KBM-7 (cell line): ENCODE measurements at regions not wholly inside any gene's neighbourhood (a gene's known extent, or its start where the extent isn't known, plus 50 kb on each side); places are given as distances from the start of the nearest gene placed in this dataset.

Experiments
- DNase-seq: peaks from one replicate; pipeline ENCODE4 v3.0.0-alpha.2; 2015
- in situ Hi-C: fragments of 300-500 bp; cut with MboI; formaldehyde crosslinking; loops from 2 replicates; pipeline ENCODE4 v1.14.3; 2020; ENCODE audit warnings: low sequenced_read_pairs, low pct_unique_long_range_greater_than_20kb, mixed read lengths

DNA sequence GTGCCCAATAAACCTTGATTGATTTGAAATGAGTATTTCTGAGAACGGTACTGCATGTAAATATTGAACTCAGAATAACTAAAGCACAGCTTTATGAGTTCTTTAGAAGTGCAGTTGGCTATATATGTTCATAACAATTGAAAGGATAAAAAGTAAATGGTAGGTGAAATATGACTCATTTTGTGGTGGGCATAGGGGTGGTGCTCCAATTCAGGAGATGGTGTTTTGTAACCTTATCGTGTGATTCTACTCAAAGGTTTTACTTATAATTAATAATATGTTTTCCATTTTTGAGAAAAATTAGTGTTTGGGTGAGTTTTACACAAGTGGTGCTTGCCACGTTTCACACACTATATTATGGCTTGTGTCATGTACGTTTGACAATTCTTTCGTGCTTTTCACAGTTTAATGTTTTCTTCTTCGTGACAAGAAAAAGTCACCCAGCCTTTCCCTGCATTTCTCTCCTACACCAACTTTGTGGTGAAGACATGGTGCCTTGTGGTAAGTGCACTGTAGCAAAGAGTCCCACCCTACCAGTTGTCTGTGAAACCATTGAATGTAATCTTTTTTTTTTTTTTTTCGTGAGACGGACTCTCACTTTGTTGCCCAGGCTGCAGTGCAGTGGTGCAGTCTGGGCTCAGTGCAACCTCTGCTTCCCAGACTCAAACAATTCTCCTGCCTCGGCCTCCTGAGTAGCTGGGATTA lies 492.5 kb upstream of the SGCD start:
- in situ Hi-C loops, result no loop called here
- no peak for DNase-seq

DNA sequence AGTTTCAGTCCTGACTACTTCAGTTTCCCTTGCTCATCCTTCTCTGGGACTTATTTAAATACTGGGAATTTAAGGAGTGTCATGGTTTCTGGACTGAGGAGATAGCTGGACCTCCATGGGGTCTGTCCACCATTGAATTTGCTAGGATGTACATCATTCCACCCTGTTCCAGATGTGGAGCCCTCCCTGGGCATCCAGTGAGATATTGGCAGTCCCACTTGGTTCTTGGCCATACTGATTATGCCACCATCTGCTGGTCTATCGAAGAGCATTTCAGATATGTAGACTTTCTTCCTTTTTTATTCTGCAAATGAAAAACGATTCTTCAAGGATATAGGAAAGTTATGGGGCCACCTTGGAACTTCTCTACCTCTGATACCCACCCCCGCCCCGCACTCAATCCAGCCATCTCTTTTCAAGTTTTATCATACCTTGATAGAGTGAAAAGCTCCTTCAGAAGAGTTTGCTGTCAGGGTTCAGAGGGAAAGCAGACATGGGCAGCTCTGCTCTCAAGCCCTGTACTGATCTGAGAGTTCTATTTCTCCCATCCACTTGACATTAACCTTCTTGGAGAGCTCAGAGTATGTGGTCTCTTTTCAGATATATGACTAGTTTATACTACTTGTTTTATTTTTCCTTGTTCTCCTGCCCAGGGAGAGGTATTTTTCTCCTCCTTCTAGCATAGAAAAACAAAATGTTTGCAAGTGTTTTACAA lies 490.7 kb upstream of the SGCD start:
- in situ Hi-C loops, result no loop called here
- DNase-seq, result no peak

DNA sequence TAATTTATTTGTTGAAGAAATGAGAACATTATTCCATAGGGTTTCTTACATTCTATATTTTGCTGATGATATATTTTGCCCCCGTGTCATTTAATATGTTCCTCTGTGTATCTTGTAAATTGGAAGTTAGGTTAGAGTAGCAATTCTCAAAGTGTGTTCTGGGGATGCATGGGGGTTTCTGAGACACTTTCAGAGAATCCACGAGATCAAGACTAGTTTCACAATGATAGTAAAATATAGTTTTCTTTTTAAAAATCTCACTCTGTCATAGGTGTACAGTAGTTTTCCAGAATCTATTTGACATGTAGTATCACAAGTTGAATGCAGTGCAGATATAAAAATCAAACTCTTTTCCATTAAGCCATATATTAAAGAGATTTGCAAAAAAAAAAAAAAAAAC lies 488.6 kb upstream of the SGCD start:
- in situ Hi-C loops, result no loop called here
- DNase-seq, result no peak

DNA sequence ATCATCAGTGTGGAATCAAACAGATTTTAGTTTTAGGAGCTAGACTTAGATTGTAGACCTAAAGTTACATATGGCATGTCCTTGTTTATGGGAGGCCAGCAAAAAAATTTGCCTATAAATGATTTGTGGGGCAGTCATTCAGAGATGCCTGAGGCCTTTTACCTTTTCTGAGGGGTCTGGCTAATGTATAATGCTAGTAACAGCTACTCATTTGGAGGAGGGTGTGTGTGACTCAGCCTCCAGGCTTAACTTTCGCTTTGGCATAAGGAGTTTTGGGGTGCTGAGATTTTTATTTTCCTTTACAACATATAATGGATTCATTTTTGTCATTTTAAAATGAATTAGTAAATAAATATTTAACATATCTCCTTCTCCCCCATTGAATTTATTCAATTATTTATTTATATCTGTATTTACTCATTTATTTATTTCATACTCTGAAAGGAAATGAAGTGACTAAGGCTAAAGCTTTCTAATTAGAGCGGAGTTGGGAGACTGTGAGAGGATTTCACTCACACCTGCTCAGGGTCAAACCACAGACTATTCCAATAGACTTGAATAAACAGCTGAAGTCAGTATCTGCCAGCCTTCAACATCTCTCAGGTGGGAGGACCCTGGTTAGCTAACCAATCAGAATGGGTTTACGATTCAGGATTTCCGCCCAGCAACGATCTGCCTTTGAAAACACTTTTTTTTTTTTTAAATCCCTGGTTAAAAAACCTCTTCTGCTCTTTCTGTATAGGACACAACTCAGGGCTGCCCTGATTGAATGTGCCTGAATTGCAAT lies 487.5 kb upstream of the SGCD start:
- no peak for DNase-seq
- in situ Hi-C loops, result no loop called here

DNA sequence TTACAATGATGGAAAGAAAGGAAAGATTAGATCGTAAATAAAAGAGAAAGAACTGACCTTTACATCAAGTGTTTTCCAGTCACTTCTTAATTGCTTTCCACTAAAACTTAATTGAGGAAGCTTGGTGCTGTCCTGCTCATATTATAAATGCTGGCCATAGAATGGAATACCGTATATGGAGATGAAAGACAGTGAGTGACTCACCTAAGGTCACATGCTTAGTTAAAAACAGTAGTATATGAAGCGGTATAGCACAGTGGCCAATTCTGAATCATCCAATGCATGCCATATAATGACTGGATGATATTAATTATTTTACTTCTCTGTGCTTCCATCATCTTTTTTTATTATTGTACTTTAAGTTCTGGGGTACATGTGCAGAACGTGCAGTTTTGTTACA lies 482.4 kb upstream of the SGCD start:
- DNase-seq, result no peak
- in situ Hi-C loops, result no loop called here

DNA sequence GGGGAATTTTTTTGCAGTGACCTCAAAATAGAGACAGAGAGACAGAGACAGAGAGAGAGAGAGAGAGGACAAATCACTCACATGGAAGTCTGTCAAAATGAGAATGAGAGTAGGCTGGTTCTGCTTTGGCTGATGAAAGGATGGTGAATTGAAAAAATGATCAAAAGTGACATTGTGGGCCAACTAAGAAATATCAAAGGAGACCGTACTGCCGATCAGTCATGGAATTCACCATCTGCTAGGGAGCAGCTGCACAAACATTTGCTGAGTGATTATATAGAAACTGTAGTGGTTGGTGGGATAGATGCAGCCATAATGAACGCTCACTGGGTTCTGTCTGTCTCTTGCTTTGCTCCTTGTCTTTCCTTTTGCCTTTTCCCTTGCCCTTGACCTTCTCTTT lies 476.6 kb upstream of the SGCD start:
- no peak for DNase-seq
- in situ Hi-C loops, result no loop called here

DNA sequence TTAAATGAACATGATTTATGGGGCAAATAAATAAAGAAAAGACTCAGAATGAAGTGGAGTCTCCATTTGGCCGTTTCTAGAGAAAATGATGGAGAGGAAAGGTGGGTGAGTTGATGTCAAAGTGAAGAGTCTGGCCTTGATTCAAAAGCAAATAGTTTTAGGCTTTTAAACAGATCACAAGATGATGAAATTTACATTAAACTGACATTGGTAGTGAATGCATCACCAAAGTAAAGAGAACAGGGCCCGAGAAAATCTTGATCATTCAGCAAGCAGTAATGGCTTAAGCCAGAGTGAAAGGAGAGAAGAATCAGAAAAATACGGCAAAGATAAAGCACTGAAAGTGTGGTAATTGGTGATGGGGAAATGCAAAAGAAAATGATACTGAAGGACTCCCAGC lies 460.0 kb upstream of the SGCD start:
- DNase-seq, result no peak
- in situ Hi-C loops, result no loop called here

DNA sequence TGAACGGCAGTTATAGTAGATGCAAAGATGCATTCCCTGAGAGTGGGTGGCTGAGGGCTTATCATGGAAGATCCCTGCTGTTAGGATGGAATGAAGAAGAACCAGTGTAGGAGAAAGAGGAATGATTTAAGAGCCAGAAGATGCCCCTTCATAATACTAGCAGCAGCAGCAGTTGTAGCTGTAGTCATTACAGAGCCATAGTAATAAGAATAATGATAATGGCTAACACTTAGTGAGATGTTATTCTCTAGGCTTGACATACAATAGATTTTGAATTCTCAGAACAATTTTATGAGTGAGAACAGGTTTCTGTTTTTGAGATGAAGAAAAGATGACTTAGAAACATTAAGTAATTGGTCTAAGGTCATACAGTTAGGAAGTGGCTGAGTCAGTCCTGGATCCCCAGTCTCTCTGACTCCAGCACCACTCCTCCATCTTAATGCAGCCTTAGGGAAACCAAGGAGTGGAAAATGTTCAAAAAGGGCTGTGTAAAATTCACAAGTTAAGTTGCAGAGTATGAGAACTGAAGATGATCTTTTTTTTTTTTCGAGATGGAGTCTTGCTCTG lies 459.4 kb upstream of the SGCD start:
- in situ Hi-C loops, result no loop called here
- DNase-seq, result no peak

DNA sequence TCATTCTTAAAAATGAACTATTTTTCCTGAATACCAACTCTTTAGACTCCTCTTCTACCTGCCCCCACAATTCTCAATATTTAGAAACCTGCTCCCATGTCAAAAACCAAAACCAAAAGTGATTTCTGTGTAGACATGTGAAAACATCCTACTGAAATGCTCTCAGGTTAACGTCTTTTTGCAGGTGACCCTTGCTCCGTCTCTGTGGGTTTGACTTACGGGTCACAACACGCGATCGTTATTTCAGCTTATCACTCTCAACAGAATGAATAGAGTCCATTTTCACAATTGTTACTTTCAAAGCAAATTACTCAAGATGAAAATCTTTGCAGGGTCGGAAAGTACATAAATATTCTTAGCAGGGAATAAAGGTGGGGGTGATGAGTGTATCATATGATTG lies 456.3 kb upstream of the SGCD start:
- no peak for DNase-seq
- in situ Hi-C loops, result no loop called here

DNA sequence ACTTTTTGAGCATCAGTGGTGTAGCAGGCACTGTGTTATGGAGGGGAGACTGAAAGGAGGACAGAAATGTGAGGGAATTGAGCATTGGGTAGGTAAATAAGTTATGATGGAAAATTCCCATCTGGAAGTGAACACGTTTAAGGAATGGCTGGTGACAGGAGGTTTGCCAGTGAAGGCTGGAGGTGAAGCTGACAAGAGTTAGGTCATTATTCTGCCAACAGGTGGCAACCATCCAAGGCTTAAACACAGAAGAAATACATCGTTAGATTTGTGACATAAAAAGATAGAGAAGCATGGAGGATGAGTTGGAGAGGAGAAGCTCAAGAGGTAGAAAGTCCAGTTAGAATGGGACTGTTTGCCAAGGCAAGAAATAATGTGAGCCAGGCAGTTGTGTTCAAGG lies 455.3 kb upstream of the SGCD start:
- DNase-seq, result no peak
- in situ Hi-C loops, result no loop called here

DNA sequence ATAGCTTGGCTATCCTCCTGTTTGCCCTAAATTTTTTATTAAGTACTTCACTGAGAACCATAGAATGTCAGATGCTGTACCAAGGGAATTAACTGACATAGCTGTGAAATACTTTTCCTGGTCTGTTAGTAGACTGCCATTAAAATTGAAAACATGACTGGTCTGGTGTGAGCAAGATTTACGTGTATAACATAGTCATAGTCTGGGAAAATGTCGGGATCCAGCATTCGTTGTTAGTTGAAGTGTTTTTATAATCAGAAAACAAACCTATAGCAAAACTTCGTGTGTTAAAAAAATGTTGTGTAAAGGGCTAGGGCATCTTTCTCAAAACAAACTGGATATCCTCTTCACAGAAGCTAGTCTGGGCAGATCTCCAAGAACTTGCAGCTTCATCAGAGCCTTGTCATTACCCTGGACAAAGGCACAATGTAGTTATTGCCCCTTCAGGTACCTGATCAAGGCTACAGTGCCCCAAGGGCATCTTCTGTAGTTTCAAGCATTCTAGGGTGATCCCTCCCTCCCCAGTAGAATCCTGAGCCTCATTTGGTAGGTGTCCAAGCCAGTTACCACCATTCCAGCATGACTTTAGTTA lies 454.2 kb upstream of the SGCD start:
- in situ Hi-C loops, result no loop called here
- no peak for DNase-seq

DNA sequence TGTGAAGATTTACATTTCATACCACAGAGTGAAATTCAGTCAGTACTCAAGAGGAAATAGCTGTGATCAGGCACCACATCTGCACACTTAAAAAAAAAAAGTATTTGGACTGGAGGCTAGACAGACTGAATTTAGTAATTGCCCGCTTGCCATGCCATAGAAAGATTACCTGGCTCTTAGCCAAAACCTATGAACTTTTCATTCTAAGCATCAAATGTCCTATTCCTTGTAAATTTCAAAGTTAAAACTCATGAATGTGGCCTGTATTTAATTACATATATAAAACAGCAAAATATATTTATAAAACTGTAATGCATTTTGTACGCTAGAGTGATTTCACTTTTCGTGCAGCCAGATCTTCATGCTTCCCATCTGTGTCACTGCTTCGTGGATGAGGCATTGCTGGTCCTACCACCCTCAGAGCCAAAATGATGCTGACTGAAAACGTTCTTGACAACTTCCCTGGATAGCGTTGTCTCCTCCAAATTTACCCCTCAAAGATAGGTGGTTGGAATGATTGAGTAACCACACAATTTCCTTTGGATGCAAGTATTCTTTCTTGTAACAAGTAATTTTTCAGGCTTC lies 447.9 kb upstream of the SGCD start:
- no peak for DNase-seq
- in situ Hi-C loops, result no loop called here

DNA sequence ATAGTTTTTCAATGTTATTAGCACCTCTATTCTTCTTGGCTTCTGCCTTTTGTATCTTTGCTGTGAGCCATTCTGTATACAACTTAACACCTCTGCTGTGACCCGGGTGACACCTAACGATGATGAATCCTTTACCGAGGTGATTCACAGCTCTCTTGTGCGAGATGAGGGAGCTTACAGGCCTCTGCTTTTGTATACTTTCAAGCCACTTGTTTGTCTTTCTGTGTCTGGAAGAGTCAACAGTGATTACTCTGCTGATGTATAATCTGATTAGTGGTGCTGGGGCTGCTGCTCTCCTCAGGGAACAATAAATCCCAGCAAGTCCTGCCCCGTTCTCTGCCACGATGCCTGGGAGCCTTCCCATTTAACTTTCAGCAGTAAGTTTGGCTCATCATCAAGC lies 442.9 kb upstream of the SGCD start:
- in situ Hi-C loops, result no loop called here
- no peak for DNase-seq

DNA sequence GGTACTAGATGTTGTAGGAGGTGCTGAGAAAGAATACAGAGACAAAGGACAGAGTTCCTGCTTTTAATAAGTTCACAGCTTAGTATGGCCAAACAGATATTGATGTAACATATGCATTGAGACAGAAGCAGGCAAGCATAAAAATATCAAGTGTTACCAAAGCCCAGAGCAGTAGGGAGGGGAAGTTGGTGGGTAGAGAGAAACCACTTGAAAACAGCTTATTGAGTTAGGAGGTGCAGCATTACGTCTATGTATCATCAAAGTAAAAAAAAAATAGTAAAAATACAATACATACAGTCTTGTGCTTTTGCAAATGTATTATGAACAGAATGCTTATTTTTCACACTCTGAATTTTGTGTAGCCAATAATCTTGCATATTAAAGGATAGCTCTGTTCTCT lies 441.8 kb upstream of the SGCD start:
- in situ Hi-C loops, result no loop called here
- DNase-seq, result no peak

DNA sequence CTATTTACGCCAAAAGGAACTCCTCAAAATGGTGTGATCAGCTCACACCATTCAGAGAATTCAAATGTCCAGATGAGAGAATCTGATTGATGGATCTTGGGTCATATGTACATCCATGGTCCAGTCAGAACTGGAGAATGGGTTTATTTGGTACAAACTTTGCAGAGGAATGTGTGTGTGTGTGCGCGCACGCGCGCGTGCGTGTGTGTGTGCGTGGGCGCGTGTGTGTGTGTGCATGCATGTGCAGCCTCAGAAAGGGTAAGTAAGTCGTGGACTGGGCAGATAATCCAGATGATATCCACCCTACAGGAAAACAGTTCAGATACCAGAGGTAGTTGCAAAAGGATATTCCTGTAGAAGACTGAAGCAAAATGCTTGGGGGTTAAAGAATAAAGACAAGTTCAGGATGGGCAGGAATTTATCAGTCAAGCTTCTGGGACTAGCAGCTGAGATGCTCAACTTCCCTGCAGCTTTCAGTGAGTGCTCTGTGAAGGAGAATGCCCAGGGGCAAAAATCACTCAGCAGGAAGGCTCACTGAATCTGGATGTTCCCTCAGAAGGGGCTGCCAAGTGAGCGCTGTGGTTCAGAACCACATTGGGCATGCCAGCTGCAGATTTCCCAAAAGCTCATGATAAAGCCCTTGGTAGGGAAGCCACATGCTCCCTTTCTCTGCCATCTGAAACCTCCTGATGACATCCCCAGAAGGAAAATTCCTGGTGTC lies 440.5 kb upstream of the SGCD start:
- DNase-seq, result no peak
- in situ Hi-C loops, result no loop called here

DNA sequence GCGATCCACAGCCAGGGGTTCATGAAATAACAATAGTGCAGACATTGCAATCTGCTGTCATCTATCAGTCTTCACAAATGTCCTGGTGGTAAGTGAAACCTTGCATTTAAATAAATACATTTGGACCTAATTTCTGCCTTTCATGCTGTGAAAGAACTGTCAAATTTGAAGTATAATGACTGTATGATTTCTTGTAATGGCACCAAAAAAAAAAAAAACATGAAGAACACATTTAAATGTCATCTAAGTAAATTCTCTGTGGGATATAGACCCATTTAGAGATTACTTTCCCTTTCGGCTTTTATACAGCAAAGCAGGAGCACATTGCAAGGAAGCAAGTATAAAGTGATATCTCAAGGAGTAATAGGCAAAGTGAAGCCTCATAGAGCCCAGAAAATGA lies 431.5 kb upstream of the SGCD start:
- in situ Hi-C loops, result no loop called here
- DNase-seq, result no peak

DNA sequence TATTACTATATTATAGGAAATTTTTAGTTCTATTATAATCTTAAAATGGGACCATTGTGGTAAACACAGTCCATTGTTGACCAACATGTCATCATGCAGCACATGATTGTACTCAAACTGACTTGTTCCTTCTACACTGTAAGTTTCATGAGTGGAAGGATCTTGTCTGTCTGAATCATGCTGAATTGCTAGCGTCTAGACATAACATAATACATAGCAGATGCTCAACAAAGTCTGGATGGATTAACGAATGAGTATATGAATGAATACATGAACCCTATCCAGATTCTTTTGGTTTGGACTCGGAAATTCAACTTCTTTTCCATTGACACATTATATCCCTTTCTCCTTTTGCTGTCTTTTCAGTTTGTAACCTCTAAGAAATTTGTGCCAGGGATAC lies 429.2 kb upstream of the SGCD start:
- in situ Hi-C loops, result no loop called here
- no peak for DNase-seq

DNA sequence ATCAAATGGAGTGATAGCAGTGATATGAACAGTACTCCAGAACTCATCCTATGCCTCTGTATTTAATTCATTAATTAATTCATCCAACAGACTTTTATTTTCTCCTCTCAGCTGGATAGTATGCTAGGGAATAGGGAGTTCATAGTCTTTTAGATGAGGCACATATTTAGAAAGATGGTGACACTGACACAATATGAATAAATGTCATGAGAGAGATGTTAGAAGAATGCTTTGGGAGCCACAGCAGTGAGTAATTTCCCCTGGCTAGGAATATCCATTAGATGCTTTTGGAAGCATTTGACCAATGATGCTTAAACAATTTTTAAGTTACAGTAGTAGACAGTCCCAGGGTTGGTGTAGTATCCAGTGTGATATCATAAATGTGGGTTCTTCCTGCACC lies 428.7 kb upstream of the SGCD start:
- DNase-seq, result no peak
- in situ Hi-C loops, result no loop called here

DNA sequence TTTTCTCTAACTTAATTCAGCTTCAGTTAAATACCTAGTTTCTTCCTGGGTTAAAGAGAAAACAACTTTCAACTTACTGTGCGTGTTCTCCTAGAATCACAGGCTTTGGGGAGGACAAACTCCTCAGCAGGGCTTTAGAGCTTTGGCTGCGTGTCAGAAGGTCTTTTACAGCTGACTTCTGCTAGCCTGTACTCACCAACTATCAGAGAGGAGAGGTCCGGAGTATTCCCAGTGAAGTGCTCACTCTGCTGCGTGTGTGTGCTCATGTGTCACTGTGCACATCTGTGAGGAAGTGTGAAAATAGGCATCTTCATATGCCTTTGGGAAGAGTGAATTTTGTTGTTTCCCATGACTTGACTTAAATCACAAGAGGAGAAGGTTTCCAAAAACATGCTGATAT lies 423.2 kb upstream of the SGCD start:
- no peak for DNase-seq
- in situ Hi-C loops, result no loop called here
